ENCODE measurements at regions not wholly inside any gene's neighbourhood (a gene's known extent, or its start where the extent isn't known, plus 50 kb on each side); places are given as distances from the start of the nearest gene placed in this dataset.

- no peak for TF ChIP-seq EZH2phosphoT487 (IDR thresholded peaks at IDR 0.05; ENCODE audit: borderline replicate concordance)
- TF ChIP-seq, protein P1, sequence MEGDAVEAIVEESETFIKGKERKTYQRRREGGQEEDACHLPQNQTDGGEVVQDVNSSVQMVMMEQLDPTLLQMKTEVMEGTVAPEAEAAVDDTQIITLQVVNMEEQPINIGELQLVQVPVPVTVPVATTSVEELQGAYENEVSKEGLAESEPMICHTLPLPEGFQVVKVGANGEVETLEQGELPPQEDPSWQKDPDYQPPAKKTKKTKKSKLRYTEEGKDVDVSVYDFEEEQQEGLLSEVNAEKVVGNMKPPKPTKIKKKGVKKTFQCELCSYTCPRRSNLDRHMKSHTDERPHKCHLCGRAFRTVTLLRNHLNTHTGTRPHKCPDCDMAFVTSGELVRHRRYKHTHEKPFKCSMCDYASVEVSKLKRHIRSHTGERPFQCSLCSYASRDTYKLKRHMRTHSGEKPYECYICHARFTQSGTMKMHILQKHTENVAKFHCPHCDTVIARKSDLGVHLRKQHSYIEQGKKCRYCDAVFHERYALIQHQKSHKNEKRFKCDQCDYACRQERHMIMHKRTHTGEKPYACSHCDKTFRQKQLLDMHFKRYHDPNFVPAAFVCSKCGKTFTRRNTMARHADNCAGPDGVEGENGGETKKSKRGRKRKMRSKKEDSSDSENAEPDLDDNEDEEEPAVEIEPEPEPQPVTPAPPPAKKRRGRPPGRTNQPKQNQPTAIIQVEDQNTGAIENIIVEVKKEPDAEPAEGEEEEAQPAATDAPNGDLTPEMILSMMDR (conservative IDR thresholded peaks at IDR 0.05; ENCODE audit: low read length), result no peak
- no peaks in the 10 kb centered on the region for H4K20me1 ChIP-seq (ENCODE audit: insufficient read depth, low read length, poor library complexity, severe bottlenecking)
These were observed 104.6 kb downstream of the RAP2B start for GRCh38 chr3:153266619-153267018.

GRCh38 chr3:153268564-153269279, 106.7 kb downstream of the RAP2B start:
- H4K20me1 ChIP-seq (ENCODE audit: insufficient read depth, low read length, poor library complexity, severe bottlenecking), result no peaks in the 10 kb centered on the region
- TF ChIP-seq, protein P1 (conservative IDR thresholded peaks at IDR 0.05; ENCODE audit: low read length), result no peak
- no peak for TF ChIP-seq EZH2phosphoT487 (IDR thresholded peaks at IDR 0.05; ENCODE audit: borderline replicate concordance)
- H3K9me2 ChIP-seq (replicated peaks; ENCODE audit: low read depth, low read length), result no peaks in the 10 kb centered on the region
- no peak overlapping the region for H3K4me3 ChIP-seq (ENCODE audit: low read length, poor library complexity, severe bottlenecking)
- H3F3A ChIP-seq (ENCODE audit: low read depth), result no peaks in the 10 kb centered on the region
- H3K4me2 ChIP-seq (ENCODE audit: low read depth, low read length, poor library complexity, severe bottlenecking), result no peak overlapping the region
- H3K27me3 ChIP-seq (ENCODE audit: insufficient read depth, low read length, poor library complexity, severe bottlenecking), result no peaks in the 10 kb centered on the region
- H2AFZ ChIP-seq (ENCODE audit: low read length), result no peak overlapping the region
- H3K79me2 ChIP-seq (ENCODE audit: insufficient read depth, low read length), result no peaks in the 10 kb centered on the region
- no peaks in the 10 kb centered on the region for H3K36me3 ChIP-seq (ENCODE audit: insufficient read depth, low read length)
- H3K9me3 ChIP-seq (ENCODE audit: insufficient read depth, low read depth, low read length), result no peaks in the 10 kb centered on the region
- H3K9ac ChIP-seq (ENCODE audit: low read depth, low read length, poor library complexity, severe bottlenecking), result no peak overlapping the region
- peaks cover 13% of the 10 kb centered on the region for H3K4me1 ChIP-seq (ENCODE audit: insufficient read depth, low read length, poor library complexity, severe bottlenecking)

More at GRCh38 chr3:153266619-153267018, 104.6 kb downstream of the RAP2B start:
- Histone ChIP-seq H2AFZ (ENCODE audit: low read length) (no peak overlapping the region), H3K4me3 (ENCODE audit: low read length, poor library complexity, severe bottlenecking) (no peak overlapping the region), H3K79me2 (ENCODE audit: insufficient read depth, low read length) (no peaks in the 10 kb centered on the region), H3K4me2 (ENCODE audit: low read depth, low read length, poor library complexity, severe bottlenecking) (no peak overlapping the region), H3K27me3 (ENCODE audit: insufficient read depth, low read length, poor library complexity, severe bottlenecking) (no peaks in the 10 kb centered on the region), H3K9me3 (ENCODE audit: insufficient read depth, low read depth, low read length) (no peaks in the 10 kb centered on the region), H3K9ac (ENCODE audit: low read depth, low read length, poor library complexity, severe bottlenecking) (no peak overlapping the region), H3F3A (ENCODE audit: low read depth) (no peaks in the 10 kb centered on the region), H3K4me1 (ENCODE audit: insufficient read depth, low read length, poor library complexity, severe bottlenecking) (no peaks in the 10 kb centered on the region), H3K36me3 (ENCODE audit: insufficient read depth, low read length) (no peaks in the 10 kb centered on the region), H3K9me2 (replicated peaks; ENCODE audit: low read depth, low read length) (no peaks in the 10 kb centered on the region)

DNA sequence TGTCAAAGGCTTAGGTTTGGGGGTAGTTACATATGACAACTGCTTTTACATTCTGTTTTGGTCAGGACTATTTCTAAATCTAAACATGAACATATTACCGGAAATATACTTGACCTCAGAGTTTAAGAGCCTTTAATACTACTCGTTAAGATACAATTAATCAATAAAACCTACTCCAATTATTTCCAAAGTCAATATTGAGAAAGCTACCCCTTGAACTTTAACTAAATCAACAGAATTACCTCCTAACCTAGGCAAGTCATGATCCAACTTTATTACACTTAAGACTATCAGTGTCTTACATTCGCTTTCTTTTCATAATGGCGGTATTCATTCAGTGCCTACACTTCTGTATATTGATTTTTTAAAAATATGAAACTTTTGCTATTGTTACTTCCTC, 107.7 kb downstream of the RAP2B start:
- Histone ChIP-seq H3K4me2 (ENCODE audit: low read depth, low read length, poor library complexity, severe bottlenecking) (no peak overlapping the region), H3K27me3 (ENCODE audit: insufficient read depth, low read length, poor library complexity, severe bottlenecking) (no peaks in the 10 kb centered on the region), H3K4me1 (ENCODE audit: insufficient read depth, low read length, poor library complexity, severe bottlenecking) (peaks cover 13% of the 10 kb centered on the region), H3K79me2 (ENCODE audit: insufficient read depth, low read length) (no peaks in the 10 kb centered on the region), H2AFZ (ENCODE audit: low read length) (no peak overlapping the region), H3K9me3 (ENCODE audit: insufficient read depth, low read depth, low read length) (no peaks in the 10 kb centered on the region), H3F3A (ENCODE audit: low read depth) (no peaks in the 10 kb centered on the region), H3K9me2 (replicated peaks; ENCODE audit: low read depth, low read length) (no peaks in the 10 kb centered on the region), H3K36me3 (ENCODE audit: insufficient read depth, low read length) (no peaks in the 10 kb centered on the region), H4K20me1 (ENCODE audit: insufficient read depth, low read length, poor library complexity, severe bottlenecking) (no peaks in the 10 kb centered on the region), H3K9ac (ENCODE audit: low read depth, low read length, poor library complexity, severe bottlenecking) (no peak overlapping the region), H3K4me3 (ENCODE audit: low read length, poor library complexity, severe bottlenecking) (no peak overlapping the region)
- TF ChIP-seq EZH2phosphoT487 (IDR thresholded peaks at IDR 0.05; ENCODE audit: borderline replicate concordance), result no peak
- TF ChIP-seq, protein P1 (conservative IDR thresholded peaks at IDR 0.05; ENCODE audit: low read length), result no peak
